ENCODE measurements at regions not wholly inside any gene's neighbourhood (a gene's known extent, or its start where the extent isn't known, plus 50 kb on each side); places are given as distances from the start of the nearest gene placed in this dataset.

DNA sequence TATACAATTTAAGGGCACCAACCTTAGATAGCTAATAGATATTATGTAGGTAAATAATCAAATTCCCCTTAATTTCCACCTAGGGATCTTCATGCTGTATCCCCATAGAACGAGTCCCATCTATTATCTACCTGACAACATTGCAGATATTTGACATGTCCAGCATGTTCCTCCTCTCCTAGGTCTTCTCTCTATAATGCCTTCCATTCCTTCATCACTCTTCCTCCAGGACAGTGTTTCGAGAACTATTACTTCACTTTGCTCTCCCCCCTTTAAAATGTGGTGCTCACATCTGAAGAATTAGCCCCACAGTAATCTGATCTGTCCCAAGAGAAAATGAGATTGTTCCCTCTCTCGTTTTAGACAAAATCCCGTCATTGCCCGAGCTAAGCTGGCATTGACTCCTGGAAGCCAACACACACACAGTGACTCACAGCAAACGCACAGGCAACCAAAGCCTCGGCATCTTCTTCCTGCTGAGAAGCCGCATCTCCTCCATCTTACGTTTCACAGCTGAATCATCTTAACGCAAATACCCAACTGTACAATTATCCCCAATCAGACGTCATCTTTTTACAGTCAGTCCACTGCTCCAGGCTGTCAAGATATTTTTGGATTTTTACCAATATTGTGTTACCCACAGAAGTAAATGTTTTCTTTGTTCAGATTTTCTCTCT is 162.9 kb upstream of the AGAP1 start:
- TF ChIP-seq, protein P1, sequence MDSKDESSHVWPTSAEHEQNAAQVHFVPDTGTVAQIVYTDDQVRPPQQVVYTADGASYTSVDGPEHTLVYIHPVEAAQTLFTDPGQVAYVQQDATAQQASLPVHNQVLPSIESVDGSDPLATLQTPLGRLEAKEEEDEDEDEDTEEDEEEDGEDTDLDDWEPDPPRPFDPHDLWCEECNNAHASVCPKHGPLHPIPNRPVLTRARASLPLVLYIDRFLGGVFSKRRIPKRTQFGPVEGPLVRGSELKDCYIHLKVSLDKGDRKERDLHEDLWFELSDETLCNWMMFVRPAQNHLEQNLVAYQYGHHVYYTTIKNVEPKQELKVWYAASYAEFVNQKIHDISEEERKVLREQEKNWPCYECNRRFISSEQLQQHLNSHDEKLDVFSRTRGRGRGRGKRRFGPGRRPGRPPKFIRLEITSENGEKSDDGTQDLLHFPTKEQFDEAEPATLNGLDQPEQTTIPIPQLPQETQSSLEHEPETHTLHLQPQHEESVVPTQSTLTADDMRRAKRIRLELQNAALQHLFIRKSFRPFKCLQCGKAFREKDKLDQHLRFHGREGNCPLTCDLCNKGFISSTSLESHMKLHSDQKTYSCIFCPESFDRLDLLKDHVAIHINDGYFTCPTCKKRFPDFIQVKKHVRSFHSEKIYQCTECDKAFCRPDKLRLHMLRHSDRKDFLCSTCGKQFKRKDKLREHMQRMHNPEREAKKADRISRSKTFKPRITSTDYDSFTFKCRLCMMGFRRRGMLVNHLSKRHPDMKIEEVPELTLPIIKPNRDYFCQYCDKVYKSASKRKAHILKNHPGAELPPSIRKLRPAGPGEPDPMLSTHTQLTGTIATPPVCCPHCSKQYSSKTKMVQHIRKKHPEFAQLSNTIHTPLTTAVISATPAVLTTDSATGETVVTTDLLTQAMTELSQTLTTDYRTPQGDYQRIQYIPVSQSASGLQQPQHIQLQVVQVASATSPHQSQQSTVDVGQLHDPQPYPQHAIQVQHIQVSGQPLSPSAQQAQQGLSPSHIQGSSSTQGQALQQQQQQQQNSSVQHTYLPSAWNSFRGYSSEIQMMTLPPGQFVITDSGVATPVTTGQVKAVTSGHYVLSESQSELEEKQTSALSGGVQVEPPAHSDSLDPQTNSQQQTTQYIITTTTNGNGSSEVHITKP (tag by site-specific recombination; IDR thresholded peaks at IDR 0.05), result no peak
- TF ChIP-seq, protein P2, sequence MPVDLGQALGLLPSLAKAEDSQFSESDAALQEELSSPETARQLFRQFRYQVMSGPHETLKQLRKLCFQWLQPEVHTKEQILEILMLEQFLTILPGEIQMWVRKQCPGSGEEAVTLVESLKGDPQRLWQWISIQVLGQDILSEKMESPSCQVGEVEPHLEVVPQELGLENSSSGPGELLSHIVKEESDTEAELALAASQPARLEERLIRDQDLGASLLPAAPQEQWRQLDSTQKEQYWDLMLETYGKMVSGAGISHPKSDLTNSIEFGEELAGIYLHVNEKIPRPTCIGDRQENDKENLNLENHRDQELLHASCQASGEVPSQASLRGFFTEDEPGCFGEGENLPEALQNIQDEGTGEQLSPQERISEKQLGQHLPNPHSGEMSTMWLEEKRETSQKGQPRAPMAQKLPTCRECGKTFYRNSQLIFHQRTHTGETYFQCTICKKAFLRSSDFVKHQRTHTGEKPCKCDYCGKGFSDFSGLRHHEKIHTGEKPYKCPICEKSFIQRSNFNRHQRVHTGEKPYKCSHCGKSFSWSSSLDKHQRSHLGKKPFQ (tag by site-specific recombination; IDR thresholded peaks at IDR 0.05), result no peak
- no peak for TF ChIP-seq ZNF132 (tag by site-specific recombination; IDR thresholded peaks at IDR 0.05; ENCODE audit: borderline replicate concordance)
- TF ChIP-seq, protein P3, sequence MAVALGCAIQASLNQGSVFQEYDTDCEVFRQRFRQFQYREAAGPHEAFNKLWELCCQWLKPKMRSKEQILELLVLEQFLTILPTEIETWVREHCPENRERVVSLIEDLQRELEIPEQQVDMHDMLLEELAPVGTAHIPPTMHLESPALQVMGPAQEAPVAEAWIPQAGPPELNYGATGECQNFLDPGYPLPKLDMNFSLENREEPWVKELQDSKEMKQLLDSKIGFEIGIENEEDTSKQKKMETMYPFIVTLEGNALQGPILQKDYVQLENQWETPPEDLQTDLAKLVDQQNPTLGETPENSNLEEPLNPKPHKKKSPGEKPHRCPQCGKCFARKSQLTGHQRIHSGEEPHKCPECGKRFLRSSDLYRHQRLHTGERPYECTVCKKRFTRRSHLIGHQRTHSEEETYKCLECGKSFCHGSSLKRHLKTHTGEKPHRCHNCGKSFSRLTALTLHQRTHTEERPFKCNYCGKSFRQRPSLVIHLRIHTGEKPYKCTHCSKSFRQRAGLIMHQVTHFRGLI (tag by site-specific recombination; IDR thresholded peaks at IDR 0.05), result no peak
- TF ChIP-seq, protein P4, sequence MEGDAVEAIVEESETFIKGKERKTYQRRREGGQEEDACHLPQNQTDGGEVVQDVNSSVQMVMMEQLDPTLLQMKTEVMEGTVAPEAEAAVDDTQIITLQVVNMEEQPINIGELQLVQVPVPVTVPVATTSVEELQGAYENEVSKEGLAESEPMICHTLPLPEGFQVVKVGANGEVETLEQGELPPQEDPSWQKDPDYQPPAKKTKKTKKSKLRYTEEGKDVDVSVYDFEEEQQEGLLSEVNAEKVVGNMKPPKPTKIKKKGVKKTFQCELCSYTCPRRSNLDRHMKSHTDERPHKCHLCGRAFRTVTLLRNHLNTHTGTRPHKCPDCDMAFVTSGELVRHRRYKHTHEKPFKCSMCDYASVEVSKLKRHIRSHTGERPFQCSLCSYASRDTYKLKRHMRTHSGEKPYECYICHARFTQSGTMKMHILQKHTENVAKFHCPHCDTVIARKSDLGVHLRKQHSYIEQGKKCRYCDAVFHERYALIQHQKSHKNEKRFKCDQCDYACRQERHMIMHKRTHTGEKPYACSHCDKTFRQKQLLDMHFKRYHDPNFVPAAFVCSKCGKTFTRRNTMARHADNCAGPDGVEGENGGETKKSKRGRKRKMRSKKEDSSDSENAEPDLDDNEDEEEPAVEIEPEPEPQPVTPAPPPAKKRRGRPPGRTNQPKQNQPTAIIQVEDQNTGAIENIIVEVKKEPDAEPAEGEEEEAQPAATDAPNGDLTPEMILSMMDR (tag by site-specific recombination; IDR thresholded peaks at IDR 0.05), result no peak
- no peak for TF ChIP-seq YY1 (tag by site-specific recombination; IDR thresholded peaks at IDR 0.05)

Data from HEK293 (cell line).